ENCODE measurements at regions not wholly inside any gene's neighbourhood (a gene's known extent, or its start where the extent isn't known, plus 50 kb on each side); places are given as distances from the start of the nearest gene placed in this dataset.

- no peak for DNase-seq
Observed at GRCh38 chr6:167711211-167711610, 115.5 kb upstream of the AFDN start.

GRCh38 chr6:167711768-167712730 lies 114.7 kb upstream of the AFDN start:
- no peak for DNase-seq

GRCh38 chr6:167712731-167713475 lies 113.8 kb upstream of the AFDN start:
- DNase-seq = no peak

GRCh38 chr6:167714152-167714551 lies 112.6 kb upstream of the AFDN start:
- DNase-seq = no peak

GRCh38 chr6:167717455-167717854 lies 109.3 kb upstream of the AFDN start:
- DNase-seq = no peak

- DNase-seq = no peak
Observed at GRCh38 chr6:167717867-167718266, 108.8 kb upstream of the AFDN start.

- no peak for DNase-seq
Observed at GRCh38 chr6:167719920-167720319, 106.8 kb upstream of the AFDN start.

- DNase-seq = no peak
Observed at GRCh38 chr6:167720456-167721285, 106.0 kb upstream of the AFDN start.

- DNase-seq = no peak
Observed at GRCh38 chr6:167721291-167721690, 105.4 kb upstream of the AFDN start.

GRCh38 chr6:167722634-167723309 lies 103.9 kb upstream of the AFDN start:
- no peak for DNase-seq

GRCh38 chr6:167726043-167726621 lies 100.6 kb upstream of the AFDN start:
- no peak for DNase-seq

- DNase-seq = no peak
Observed at GRCh38 chr6:167730441-167730840, 96.3 kb upstream of the AFDN start.

- no peak for DNase-seq
Observed at GRCh38 chr6:167731216-167731615, 95.5 kb upstream of the AFDN start.

- no peak for DNase-seq
Observed at GRCh38 chr6:167731731-167732422, 94.8 kb upstream of the AFDN start.

GRCh38 chr6:167733740-167734661 lies 92.7 kb upstream of the AFDN start:
- DNase-seq = no peak

GRCh38 chr6:167734662-167735083 lies 92.0 kb upstream of the AFDN start:
- no peak for DNase-seq

- no peak for DNase-seq
Observed at GRCh38 chr6:167735084-167735950, 91.4 kb upstream of the AFDN start.

- no peak for DNase-seq
Observed at GRCh38 chr6:167735951-167736288, 90.8 kb upstream of the AFDN start.

- no peak for DNase-seq
Observed at GRCh38 chr6:167736486-167737204, 90.1 kb upstream of the AFDN start.
